Activated naive CD8-positive, alpha-beta T cell treated with anti-CD3 and anti-CD28 coated beads, Interleukin-2, amount 50 U/mL, for 24 hours (primary cell): ENCODE measurements at regions not wholly inside any gene's neighbourhood (a gene's known extent, or its start where the extent isn't known, plus 50 kb on each side); places are given as distances from the start of the nearest gene placed in this dataset.

Source experiments
- ATAC-seq: fragments of 150-1000 bp; cut with Tn5 transposase; one replicate; pipeline ENCODE4 v1.10.0; 2021
- DNase-seq: peaks from one replicate; pipeline ENCODE4 v3.0.0; 2021
- H3K27ac Mint-ChIP-seq: one replicate; pipeline ENCODE4 v1.8.0; 2021; ENCODE audit warnings: mild to moderate bottlenecking, mixed read lengths
- H3K27me3 Mint-ChIP-seq: one replicate; pipeline ENCODE4 v1.8.0; 2021; ENCODE audit warnings: mixed read lengths
- H3K36me3 Mint-ChIP-seq: one replicate; pipeline ENCODE4 v1.8.0; 2021; ENCODE audit warnings: low read depth, mixed read lengths
- H3K4me1 Mint-ChIP-seq: one replicate; pipeline ENCODE4 v1.8.0; 2021; ENCODE audit warnings: mixed read lengths
- H3K4me3 Mint-ChIP-seq: one replicate; pipeline ENCODE4 v1.8.0; 2021; ENCODE audit warnings: mild to moderate bottlenecking, moderate library complexity, mixed read lengths
- H3K9me3 Mint-ChIP-seq: one replicate; pipeline ENCODE4 v1.8.0; 2021; ENCODE audit warnings: mixed read lengths

- H3K4me3 Mint-ChIP-seq, result no peak overlapping the region
- H3K27me3 Mint-ChIP-seq, result peaks cover 2% of the 10 kb centered on the region
- no peaks in the 10 kb centered on the region for H3K9me3 Mint-ChIP-seq
- no peak overlapping the region for H3K27ac Mint-ChIP-seq
- ATAC-seq (no peak), DNase-seq (no peak)
- H3K36me3 Mint-ChIP-seq, result no peaks in the 10 kb centered on the region
- H3K4me1 Mint-ChIP-seq, result no peaks in the 10 kb centered on the region
Observed at GRCh38 chr20:52817981-52818380, 154.2 kb upstream of the TSHZ2 start.

- no peaks in the 10 kb centered on the region for H3K9me3 Mint-ChIP-seq
- ATAC-seq (no peak), DNase-seq (no peak)
- no peak overlapping the region for H3K4me3 Mint-ChIP-seq
- H3K27ac Mint-ChIP-seq, result no peak overlapping the region
- no peaks in the 10 kb centered on the region for H3K36me3 Mint-ChIP-seq
- no peaks in the 10 kb centered on the region for H3K4me1 Mint-ChIP-seq
- peaks cover 2% of the 10 kb centered on the region for H3K27me3 Mint-ChIP-seq
Observed at GRCh38 chr20:52817511-52817910, 154.6 kb upstream of the TSHZ2 start.

- no peaks in the 10 kb centered on the region for H3K4me1 Mint-ChIP-seq
- ATAC-seq (no peak), DNase-seq (no peak)
- no peaks in the 10 kb centered on the region for H3K36me3 Mint-ChIP-seq
- H3K27me3 Mint-ChIP-seq, result peaks cover 8% of the 10 kb centered on the region
- H3K27ac Mint-ChIP-seq, result no peak overlapping the region
- H3K9me3 Mint-ChIP-seq, result no peaks in the 10 kb centered on the region
- no peak overlapping the region for H3K4me3 Mint-ChIP-seq
Observed at GRCh38 chr20:52814371-52814770, 157.8 kb upstream of the TSHZ2 start.

- H3K4me3 Mint-ChIP-seq, result no peak overlapping the region
- H3K27me3 Mint-ChIP-seq, result peaks cover 10% of the 10 kb centered on the region
- no peak overlapping the region for H3K27ac Mint-ChIP-seq
- no peaks in the 10 kb centered on the region for H3K36me3 Mint-ChIP-seq
- DNase-seq, result no peak
- H3K9me3 Mint-ChIP-seq, result no peaks in the 10 kb centered on the region
- H3K4me1 Mint-ChIP-seq, result no peaks in the 10 kb centered on the region
- ATAC-seq, result no peak
Observed at GRCh38 chr20:52812231-52812847, 159.8 kb upstream of the TSHZ2 start.

GRCh38 chr20:52809003-52809402, 163.2 kb upstream of the TSHZ2 start:
- ATAC-seq, result no peak
- Mint-ChIP-seq H3K4me3 (no peak overlapping the region), H3K36me3 (no peaks in the 10 kb centered on the region), H3K4me1 (no peaks in the 10 kb centered on the region), H3K9me3 (no peaks in the 10 kb centered on the region), H3K27me3 (peaks cover 16% of the 10 kb centered on the region), H3K27ac (no peak overlapping the region)
- no peak for DNase-seq

- no peak overlapping the region for H3K27ac Mint-ChIP-seq
- H3K27me3 Mint-ChIP-seq, result peaks cover 16% of the 10 kb centered on the region
- DNase-seq (no peak), ATAC-seq (no peak)
- no peaks in the 10 kb centered on the region for H3K36me3 Mint-ChIP-seq
- no peaks in the 10 kb centered on the region for H3K4me1 Mint-ChIP-seq
- H3K4me3 Mint-ChIP-seq, result no peak overlapping the region
- no peaks in the 10 kb centered on the region for H3K9me3 Mint-ChIP-seq
Observed at GRCh38 chr20:52806918-52807317, 165.2 kb upstream of the TSHZ2 start.

- peaks cover 14% of the 10 kb centered on the region for H3K27me3 Mint-ChIP-seq
- H3K27ac Mint-ChIP-seq, result no peak overlapping the region
- no peak overlapping the region for H3K4me3 Mint-ChIP-seq
- H3K36me3 Mint-ChIP-seq, result no peaks in the 10 kb centered on the region
- DNase-seq (no peak), ATAC-seq (no peak)
- no peaks in the 10 kb centered on the region for H3K9me3 Mint-ChIP-seq
- H3K4me1 Mint-ChIP-seq, result no peaks in the 10 kb centered on the region
Observed at GRCh38 chr20:52805843-52806242, 166.3 kb upstream of the TSHZ2 start.

GRCh38 chr20:52805296-52805571, 166.9 kb upstream of the TSHZ2 start:
- ATAC-seq (no peak), DNase-seq (no peak)
- no peaks in the 10 kb centered on the region for H3K36me3 Mint-ChIP-seq
- no peak overlapping the region for H3K4me3 Mint-ChIP-seq
- no peak overlapping the region for H3K27ac Mint-ChIP-seq
- peaks cover 11% of the 10 kb centered on the region for H3K27me3 Mint-ChIP-seq
- no peaks in the 10 kb centered on the region for H3K4me1 Mint-ChIP-seq
- no peaks in the 10 kb centered on the region for H3K9me3 Mint-ChIP-seq

- ATAC-seq, result no peak
Observed at GRCh38 chr20:52804497-52805295, 167.5 kb upstream of the TSHZ2 start.

GRCh38 chr20:52801628-52802006, 170.5 kb upstream of the TSHZ2 start:
- Mint-ChIP-seq H3K4me3 (no peak overlapping the region), H3K27me3 (peaks cover 3% of the 10 kb centered on the region), H3K27ac (no peak overlapping the region), H3K9me3 (no peaks in the 10 kb centered on the region), H3K36me3 (no peaks in the 10 kb centered on the region), H3K4me1 (no peaks in the 10 kb centered on the region)
- DNase-seq (no peak), ATAC-seq (no peak)

More at GRCh38 chr20:52804497-52805295, 167.5 kb upstream of the TSHZ2 start:
- DNase-seq, result no peak
- H3K4me3 Mint-ChIP-seq, result no peak overlapping the region
- no peaks in the 10 kb centered on the region for H3K9me3 Mint-ChIP-seq
- no peaks in the 10 kb centered on the region for H3K36me3 Mint-ChIP-seq
- no peaks in the 10 kb centered on the region for H3K4me1 Mint-ChIP-seq
- H3K27me3 Mint-ChIP-seq, result peaks cover 10% of the 10 kb centered on the region
- no peak overlapping the region for H3K27ac Mint-ChIP-seq

GRCh38 chr20:52800734-52801627, 171.2 kb upstream of the TSHZ2 start:
- Mint-ChIP-seq H3K36me3 (no peaks in the 10 kb centered on the region), H3K27ac (no peak overlapping the region), H3K4me3 (no peak overlapping the region), H3K27me3 (no peaks in the 10 kb centered on the region), H3K4me1 (no peaks in the 10 kb centered on the region), H3K9me3 (no peaks in the 10 kb centered on the region)
- no peak for DNase-seq
- ATAC-seq, result no peak

- Mint-ChIP-seq H3K4me1 (no peaks in the 10 kb centered on the region), H3K4me3 (no peak overlapping the region), H3K27me3 (no peaks in the 10 kb centered on the region), H3K27ac (no peak overlapping the region), H3K36me3 (no peaks in the 10 kb centered on the region), H3K9me3 (no peaks in the 10 kb centered on the region)
- ATAC-seq (no peak), DNase-seq (no peak)
Observed at GRCh38 chr20:52799130-52799529, 173.0 kb upstream of the TSHZ2 start.

- no peak overlapping the region for H3K4me3 Mint-ChIP-seq
- ATAC-seq, result no peak
Observed at GRCh38 chr20:52798124-52798523, 174.0 kb upstream of the TSHZ2 start.

GRCh38 chr20:52794853-52795252, 177.3 kb upstream of the TSHZ2 start:
- ATAC-seq (no peak), DNase-seq (no peak)
- H3K9me3 Mint-ChIP-seq, result no peaks in the 10 kb centered on the region
- no peak overlapping the region for H3K27ac Mint-ChIP-seq
- no peaks in the 10 kb centered on the region for H3K36me3 Mint-ChIP-seq
- H3K27me3 Mint-ChIP-seq, result no peaks in the 10 kb centered on the region
- H3K4me3 Mint-ChIP-seq, result no peak overlapping the region
- H3K4me1 Mint-ChIP-seq, result no peaks in the 10 kb centered on the region

More at GRCh38 chr20:52798124-52798523, 174.0 kb upstream of the TSHZ2 start:
- Mint-ChIP-seq H3K4me1 (no peaks in the 10 kb centered on the region), H3K27me3 (no peaks in the 10 kb centered on the region), H3K9me3 (no peaks in the 10 kb centered on the region), H3K27ac (no peak overlapping the region), H3K36me3 (no peaks in the 10 kb centered on the region)
- DNase-seq, result no peak
